ENCODE measurements at regions not wholly inside any gene's neighbourhood (a gene's known extent, or its start where the extent isn't known, plus 50 kb on each side); places are given as distances from the start of the nearest gene placed in this dataset.

DNA sequence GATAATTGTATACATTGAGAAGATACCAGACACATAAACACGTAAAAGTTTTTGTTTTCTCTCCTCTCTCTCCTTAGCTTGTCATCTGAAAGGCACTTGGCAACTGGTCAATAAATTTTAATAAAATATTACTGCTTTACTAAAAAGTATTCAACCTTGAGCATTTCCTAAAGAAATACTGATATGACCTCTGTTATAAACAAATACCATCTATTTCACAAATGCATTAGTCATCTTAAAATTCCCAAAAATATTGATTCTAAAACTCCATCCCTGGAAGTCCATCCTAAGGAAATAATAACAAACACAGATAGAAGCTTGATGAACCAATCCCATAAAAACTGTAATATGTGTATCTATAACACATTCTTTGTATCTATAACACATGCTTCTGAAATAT is 483.2 kb downstream of the TLR4 start:
- no peak for DNase-seq (ENCODE audit: low spot score)

GRCh38 chr9:118189615-118190014 is 485.4 kb downstream of the TLR4 start:
- no peak for DNase-seq (ENCODE audit: low spot score)

DNA sequence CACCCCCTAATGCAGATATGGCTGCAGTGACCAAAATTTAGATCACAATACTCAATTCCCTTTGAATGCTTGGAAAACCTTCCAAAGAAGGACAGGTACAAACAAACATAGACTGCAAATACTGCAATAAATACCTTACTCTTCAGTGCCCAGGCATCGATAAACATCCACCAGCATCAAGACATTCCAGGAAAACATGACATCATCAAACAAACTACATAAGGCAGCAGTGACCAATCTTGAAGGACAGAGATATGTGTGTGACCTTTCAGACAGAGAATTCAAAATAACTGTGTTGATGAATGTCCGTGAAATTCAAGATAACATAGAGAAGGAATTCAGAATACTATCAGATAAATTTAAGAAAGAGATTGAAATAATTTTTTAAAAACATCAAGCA is 488.6 kb downstream of the TLR4 start:
- no peak for DNase-seq (ENCODE audit: low spot score)

GRCh38 chr9:118209343-118209742 is 505.1 kb downstream of the TLR4 start:
- no peak for DNase-seq (ENCODE audit: low spot score)

- DNase-seq (ENCODE audit: low spot score), result no peak
Observed at GRCh38 chr9:118215549-118215948, 511.3 kb downstream of the TLR4 start.

DNA sequence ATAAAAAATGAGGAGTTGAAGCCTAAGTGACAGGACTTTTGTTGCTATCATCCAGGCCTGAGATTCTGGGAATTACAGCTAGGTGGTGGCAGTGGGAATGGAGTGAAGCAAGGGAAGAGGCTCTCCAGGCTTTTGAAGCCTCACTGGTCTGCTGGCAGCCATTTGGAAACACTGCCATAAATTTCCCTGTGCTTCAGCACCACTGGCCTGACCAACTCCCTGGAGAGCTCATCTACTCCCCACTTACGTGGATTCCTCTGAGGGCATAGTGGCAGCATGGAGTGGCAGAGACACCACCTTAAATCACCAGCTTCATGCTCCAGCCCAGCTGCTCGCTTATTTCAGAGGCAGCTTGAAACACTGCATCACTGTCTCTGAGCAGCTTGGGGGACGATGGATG is 518.2 kb downstream of the TLR4 start:
- no peak for DNase-seq (ENCODE audit: low spot score)

DNA sequence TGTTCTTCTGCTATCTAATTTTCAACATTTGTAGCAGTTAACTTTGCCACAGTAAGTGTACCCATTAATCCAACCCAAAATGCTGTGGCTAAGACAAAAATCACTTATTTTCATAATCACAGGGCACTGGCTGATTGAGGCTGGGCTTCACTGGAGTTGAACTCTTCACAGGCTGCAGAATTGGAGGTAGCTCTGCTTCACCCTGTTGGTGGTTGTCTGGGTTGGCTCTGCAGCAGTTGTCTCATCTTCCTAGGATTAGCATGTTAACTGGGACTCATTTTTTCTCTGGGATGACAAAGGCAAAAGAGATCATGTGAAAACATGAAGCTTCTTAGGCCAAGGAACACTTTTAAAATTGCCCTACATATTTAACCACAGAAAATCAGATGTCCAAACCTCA is 518.9 kb downstream of the TLR4 start:
- no peak for DNase-seq (ENCODE audit: low spot score)

GRCh38 chr9:118230329-118230728 is 526.1 kb downstream of the TLR4 start:
- no peak for DNase-seq (ENCODE audit: low spot score)

- no peak for DNase-seq (ENCODE audit: low spot score)
Observed at GRCh38 chr9:118236625-118237024, 532.4 kb downstream of the TLR4 start.

GRCh38 chr9:118238139-118238538 is 533.9 kb downstream of the TLR4 start:
- no peak for DNase-seq (ENCODE audit: low spot score)

DNA sequence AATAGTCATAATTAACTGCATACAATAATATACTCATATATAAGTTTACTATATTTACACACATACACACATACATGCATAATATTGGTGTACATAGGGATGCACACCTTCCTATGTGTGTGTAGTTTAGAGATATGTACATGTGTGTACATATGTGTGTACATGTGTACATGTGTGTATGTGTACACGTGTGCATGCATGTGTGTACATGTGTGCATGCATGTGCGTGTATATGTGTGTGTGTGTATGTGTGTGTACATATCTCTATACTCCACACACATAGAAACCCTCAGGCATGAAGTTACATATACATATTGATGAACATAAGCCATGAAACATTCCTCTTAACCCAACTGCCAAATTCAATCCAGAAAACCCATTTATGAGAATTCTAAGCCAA is 547.8 kb downstream of the TLR4 start:
- DNase-seq (ENCODE audit: low spot score), result no peak

DNA sequence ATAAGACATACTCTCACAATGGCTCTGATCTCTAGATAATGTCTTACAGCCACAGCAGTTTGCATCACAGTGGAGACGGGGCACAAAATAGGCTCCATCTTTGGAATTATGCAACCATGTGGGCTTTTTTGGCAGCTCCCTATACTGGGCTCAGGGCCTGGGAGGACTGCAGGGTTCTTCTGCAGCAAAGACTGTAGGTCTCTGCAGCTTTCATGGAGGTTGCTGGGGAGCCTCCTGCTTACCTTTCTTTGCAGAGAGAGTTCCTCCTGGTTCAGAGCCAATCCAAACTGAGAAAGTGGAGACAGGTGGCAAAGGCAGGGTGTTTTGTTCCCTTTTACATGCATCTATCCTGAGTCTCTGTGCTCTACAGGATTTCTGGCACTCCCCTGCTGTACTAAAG is 558.0 kb downstream of the TLR4 start:
- no peak for DNase-seq (ENCODE audit: low spot score)

DNA sequence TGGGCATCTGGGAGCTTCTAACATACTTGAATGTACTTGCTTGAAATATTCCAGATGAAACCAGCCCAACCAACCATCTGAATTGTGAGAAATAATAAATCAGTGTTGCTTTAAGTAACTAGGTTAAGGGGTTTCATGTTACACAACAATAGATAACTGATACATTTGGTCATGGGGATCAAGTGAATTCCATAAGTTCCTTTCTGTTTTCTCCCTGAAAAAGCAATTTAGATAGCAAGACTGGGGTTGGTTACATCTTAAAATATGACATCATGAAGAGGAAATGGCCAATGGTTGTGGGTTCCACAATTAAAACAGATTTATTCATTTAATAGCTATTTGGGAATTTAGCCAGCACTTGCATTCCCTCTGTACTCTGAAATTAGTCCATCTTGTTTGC is 559.7 kb downstream of the TLR4 start:
- no peak for DNase-seq (ENCODE audit: low spot score)

DNA sequence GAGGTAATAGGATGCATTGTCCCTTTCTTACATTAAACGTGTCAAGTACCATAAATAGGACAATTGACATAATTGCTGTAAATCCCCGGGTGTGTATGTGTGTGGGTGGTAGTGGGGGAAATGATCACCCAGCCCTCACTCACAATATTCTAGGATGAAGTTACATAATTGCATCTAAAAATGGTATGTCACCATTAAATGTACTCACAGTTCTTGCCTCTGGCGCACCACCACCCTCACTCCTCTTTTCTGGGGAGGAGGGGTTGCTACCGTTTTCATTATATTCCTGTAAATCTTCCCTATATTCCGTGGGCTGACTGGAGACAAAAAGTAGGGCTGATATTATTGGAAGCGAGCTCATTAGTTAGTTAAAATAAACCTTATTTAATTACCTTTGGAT is 563.8 kb downstream of the TLR4 start:
- no peak for DNase-seq (ENCODE audit: low spot score)

DNA sequence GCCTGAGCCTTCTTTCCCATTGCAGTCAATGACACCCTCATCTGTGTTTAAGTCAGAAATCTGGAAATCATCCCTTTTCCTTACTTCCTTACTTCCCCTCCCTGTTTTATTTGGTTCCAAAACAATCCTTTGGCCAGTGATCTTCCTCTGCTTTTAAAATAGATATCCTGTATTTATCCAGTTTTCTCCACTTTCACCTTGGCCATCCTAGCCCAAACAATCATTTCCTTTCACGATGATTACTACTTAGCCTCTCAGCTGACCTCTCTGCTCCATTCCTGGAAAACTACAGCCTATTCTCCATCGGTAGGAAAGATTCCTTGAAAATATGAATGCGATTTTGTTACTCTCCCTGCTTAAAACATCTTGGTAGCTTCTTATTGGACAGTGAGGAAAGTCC is 565.4 kb downstream of the TLR4 start:
- DNase-seq (ENCODE audit: low spot score), result no peak

GRCh38 chr9:118271331-118271730 is 567.1 kb downstream of the TLR4 start:
- DNase-seq (ENCODE audit: low spot score), result no peak

DNA sequence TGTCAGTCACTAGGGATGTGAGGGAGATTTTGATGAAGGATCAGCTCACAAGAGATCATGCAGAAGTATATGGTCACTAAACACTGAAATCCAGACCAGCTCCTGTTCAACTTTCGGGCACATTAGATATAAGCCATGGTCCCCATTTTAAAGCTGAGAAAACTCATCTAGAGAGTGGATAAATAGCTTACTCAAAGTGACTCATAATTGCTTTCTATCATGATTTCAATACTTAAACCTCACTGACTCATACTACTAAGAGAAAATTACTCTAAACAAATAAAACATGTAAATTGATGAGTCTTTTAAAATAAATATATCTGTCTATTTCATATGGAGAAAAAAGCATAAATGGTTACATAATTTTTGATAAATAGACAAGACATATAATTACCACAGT is 567.7 kb downstream of the TLR4 start:
- no peak for DNase-seq (ENCODE audit: low spot score)

DNA sequence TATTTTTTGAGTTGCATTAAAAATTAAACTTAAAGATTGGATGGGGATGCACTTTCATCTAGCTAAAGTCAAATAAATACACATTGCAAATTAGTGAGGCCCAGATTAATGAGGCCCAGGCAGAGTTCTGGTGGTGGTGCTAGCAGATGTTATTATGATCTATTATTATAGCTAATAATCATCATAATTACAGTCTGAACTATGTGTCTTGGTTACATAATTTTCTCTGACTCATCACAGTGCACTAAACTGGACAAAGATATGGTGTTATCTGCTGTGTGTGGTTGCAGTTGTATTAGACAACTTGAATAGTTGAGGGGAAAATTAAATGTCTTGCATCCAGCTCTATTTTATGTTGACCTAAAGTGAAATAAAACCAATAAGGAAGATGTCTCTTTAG is 568.8 kb downstream of the TLR4 start:
- DNase-seq (ENCODE audit: low spot score), result no peak

- DNase-seq (ENCODE audit: low spot score), result no peak
Observed at GRCh38 chr9:118276784-118277183, 572.6 kb downstream of the TLR4 start.

- no peak for DNase-seq (ENCODE audit: low spot score)
Observed at GRCh38 chr9:118281772-118282171, 577.6 kb downstream of the TLR4 start.

- DNase-seq (ENCODE audit: low spot score), result no peak
Observed at GRCh38 chr9:118283488-118283887, 579.3 kb downstream of the TLR4 start.

GRCh38 chr9:118290116-118290515 is 585.9 kb downstream of the TLR4 start:
- no peak for DNase-seq (ENCODE audit: low spot score)

DNA sequence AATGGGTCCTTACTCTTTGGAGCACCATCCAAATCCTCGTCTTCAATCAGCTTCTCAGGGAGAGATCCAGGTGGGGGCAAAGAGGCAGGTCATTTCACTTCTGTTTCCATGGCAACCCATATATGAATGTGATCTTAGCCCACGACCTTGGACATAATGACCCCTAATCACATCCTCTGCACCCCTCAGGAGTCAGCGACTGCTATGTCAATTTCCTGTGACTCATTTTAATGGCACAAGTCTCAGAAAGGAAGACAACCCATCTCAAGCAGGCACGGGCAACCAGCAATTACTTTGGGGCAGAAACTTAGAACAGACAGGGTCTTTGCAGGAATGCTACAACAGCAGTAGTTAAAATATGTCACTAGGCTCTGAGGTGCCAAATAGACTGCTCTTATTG is 591.2 kb downstream of the TLR4 start:
- DNase-seq (ENCODE audit: low spot score), result no peak

- DNase-seq (ENCODE audit: low spot score), result no peak
Observed at GRCh38 chr9:118302721-118303120, 598.5 kb downstream of the TLR4 start.

- DNase-seq (ENCODE audit: low spot score), result no peak
Observed at GRCh38 chr9:118303216-118303615, 599.0 kb downstream of the TLR4 start.
